ENCODE measurements at regions not wholly inside any gene's neighbourhood (a gene's known extent, or its start where the extent isn't known, plus 50 kb on each side); places are given as distances from the start of the nearest gene placed in this dataset.

DNA sequence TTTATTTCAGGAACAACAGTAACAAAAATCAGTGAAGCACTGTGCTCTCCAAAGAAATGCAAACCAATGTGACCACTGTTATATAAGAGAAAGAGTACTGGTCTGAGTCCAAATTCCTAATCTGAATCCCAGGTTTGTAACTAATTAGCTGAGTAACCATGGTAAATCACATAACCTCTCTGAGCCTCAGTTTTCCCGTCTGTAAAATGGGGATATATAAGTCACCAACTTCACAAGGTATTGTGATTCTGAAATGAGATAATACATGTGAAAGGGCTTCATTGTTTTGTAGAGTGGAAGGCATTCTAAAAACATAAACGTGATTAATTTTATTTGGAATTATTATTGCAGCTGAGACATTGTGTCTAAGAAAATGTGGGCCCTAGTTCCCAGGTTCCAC lies 91.3 kb upstream of the YPEL5 start:
- DNase-seq = no peak

DNA sequence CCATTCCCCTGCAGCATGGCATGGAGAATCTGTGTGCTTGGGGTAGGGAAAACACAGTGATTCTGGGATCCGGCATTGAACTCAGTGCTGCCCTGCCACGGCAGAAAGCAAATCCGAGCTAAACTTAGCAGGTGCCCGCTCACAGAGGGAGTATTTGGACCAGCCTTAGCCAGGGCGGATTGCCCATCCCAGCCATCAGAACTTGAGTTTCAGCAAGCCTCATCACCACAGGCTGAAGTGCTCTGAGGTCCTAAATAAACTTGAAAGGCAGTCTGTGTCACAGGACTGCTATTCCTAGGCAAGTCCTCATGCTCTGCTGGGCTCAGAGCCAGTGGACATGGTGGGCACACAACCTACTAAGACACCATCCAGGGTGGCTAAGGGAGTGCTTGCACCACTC lies 86.2 kb upstream of the YPEL5 start:
- no peak for DNase-seq

DNA sequence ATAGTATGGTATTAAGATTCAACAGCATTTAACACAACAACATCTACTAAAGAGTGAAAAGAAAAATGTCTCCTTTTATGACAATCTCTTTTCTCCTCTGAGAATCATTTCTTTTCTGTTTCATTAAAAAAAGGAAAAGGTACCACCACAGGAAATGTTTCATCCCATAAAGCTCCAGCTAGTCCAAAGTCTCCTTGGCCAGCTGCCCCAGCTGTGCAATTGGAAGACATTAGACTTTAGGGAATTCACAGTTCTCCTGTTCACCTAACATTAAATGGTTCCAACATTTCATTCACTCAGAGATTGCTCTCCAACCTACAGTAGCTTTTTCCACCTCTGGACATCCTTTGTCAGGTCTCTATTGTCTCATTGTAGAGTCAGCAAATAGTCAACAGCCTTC lies 78.7 kb upstream of the YPEL5 start:
- no peak for DNase-seq

DNA sequence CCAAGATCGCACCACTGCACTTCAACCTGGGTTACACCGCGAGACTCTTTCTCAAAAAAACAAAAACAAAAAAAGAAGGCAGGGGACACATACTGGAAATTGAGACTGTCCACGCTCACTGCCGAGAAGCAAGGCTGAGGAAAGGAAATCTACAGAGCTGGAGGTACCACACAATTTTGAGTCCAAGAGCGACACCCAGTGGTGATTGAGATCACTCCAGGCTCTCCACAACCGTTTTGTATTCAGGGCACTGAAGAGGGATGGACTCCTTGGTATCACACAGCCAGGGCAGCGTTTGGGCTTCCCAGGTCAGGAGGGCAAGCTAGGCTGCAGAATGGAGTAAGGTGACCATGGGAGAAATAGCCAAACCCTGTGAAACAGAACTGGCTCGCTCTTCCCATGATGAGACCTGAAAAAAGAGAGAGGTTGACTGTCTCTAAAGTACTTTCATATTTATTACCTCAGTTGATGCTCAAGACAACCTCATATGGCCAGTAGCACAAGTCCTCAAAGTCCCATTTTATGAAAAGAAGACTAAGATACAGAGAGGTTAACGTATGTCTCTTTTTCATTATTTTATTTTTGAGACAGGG lies 74.5 kb upstream of the YPEL5 start:
- DNase-seq = peak; percentile 43 to 63

DNA sequence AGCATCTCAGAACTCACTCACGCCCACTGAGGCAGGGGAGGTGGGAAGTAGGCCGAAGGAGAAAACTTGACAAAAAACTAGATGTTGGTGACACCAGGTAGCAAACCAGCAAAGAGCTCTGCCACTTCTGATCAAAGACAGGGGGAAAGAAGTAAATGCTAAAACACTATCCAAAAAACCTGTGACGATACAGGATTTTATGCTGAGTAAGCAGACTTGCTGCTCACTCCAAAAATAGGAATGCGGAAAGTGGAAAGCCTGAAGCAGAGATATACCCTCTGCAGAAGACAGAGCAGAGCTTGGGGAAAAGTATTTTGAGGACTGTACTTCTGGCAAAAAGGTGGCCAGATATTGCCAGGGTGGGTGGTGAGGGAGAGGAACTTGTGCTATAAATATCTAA lies 73.3 kb upstream of the YPEL5 start:
- no peak for DNase-seq

DNA sequence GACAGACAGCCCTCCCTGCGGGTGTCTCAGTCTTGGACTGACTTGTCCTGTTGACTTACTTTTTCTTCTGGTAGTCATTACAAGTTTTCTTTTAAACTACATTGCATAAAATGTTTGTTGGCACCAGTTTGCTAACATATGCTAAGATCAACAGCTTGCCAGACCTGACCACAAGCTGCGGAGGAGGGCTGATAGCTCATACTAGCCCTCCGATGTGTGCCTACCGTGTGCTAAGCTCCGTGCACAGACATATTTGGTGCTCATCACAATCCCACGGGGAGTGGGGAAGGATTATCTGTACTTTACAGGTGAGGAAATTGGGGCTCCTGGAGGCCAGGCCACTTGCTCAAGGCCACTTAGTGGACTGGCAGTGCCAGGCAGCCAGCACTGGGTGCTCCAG lies 72.8 kb upstream of the YPEL5 start:
- DNase-seq = no peak

DNA sequence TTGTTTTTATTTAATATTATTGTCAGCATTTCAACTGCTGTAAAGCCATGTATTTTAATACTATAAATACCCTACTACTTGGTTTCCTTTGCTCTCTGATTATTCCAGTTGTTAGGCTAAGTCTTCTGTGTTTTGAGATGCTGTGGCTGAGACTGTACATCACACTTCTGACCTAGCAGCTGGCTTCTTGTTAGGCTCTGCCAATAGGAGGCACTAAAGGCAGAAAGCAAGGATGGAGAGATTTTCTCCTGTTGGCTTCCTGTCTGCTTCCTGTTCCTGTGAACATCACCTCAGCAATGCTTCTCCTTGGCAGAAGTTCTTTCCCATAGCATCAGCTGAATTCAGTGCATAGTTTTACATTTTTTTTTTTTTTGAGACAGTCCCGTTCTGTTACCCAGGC lies 68.3 kb upstream of the YPEL5 start:
- DNase-seq = no peak

DNA sequence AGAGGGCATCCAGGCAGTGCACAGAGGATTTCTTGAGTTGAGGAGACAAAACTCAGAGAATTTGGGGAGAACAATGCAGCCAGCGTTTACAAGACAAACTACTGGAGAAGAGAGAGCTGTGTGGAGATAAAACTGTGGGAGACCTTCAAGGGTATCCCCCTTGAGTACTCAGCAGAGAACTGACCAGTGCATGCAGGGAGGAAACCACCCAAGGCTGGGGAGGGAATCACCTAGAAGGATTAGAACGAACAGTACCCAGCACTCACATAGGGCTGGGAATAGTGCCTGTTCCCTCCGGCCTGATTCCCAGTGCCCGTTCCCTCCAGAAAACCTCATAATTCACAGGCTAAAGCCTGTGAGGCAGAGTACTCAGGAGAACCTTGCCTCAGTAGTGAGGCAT lies 61.9 kb upstream of the YPEL5 start:
- DNase-seq = no peak

DNA sequence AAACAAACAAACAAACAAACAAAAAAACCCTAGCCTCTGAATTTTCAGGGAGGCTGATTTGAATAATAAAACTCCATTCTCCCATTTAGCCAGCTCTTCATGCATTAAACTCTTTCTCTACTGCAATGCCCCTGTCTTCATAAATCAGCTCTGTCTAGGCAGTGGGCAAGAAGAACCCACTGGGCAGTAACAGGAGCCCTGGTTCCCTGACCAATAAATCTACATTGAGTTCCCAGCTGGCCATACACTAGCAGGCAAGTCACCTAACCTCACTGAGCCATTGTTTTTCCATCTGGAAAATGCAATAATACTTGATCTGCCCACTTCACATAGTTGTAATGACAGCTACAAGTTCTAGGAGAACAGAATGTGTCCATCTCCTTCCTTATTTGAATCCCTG lies 57.6 kb upstream of the YPEL5 start:
- no peak for DNase-seq

DNA sequence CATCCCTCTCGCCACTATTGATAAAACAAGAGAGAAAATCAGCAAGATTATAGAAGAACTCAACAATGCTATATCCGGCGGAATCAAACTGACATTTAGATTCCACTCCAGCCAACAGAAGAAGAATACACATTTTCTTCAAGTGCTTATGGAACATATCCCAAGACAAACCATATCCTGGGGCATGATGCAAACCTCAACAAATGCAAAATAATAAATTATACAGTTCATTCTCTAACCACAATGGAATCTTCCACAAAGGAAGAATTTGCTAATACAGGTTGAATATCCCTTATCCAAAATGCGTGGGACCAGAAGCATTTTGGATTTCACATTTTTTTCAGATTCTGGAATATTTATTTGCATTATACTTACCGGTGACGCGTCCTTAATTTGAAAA lies 51.4 kb upstream of the YPEL5 start:
- no peak for DNase-seq

DNA sequence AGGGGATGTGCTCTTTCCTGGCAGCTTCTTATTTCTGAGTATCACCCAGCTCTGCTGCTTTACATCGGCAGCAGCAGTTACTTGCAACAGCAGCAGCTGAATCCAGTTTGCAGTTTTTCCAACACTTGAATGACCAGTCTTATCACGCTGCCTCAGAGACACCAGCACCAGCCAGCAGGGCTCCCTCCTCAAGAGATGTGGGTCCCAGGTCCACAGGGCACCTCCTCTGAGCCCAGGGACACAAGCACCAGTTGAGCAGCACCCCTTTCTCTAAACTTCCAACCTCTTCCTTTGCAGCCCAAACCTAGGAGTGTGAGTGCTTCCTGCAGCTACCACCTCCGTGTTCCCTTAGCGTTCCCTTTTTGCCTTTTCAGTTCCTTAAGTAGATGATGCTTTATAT lies 50.4 kb upstream of the YPEL5 start:
- DNase-seq = no peak

Measured in CD4-positive, alpha-beta T cell treated with Interferon alpha-2 for 1 hour (primary cell).